Body of pancreas (tissue), 4 donors: ENCODE measurements at regions not wholly inside any gene's neighbourhood (a gene's known extent, or its start where the extent isn't known, plus 50 kb on each side); places are given as distances from the start of the nearest gene placed in this dataset.

Experiments used
- CTCF ChIP-seq, 7 experiments: fragments of 450-650 bp in 4 of 7; fragments of 200-600 bp in 3 of 7; sonication (generic) in 3 of 7; IDR thresholded peaks; one replicate each; pipeline ENCODE4 v1.5.1; 2016 to 2019; ENCODE audit warnings: antibody characterized with exemption in 7 of 7
- POLR2A ChIP-seq, 3 donors: fragments of 450-650 bp; IDR thresholded peaks; one replicate each; pipeline ENCODE4 v1.6.1; 2016; ENCODE audit warnings: antibody characterized with exemption in 3 of 3, mild to moderate bottlenecking in 2 of 3

GRCh38 chr6:102679865-102680264 is 1286.4 kb downstream of the GRIK2 start:
- TF ChIP-seq CTCF (IDR thresholded peaks at IDR 0.05), result no peak
- no peak for TF ChIP-seq POLR2A (IDR thresholded peaks at IDR 0.05)
